ENCODE measurements at regions not wholly inside any gene's neighbourhood (a gene's known extent, or its start where the extent isn't known, plus 50 kb on each side); places are given as distances from the start of the nearest gene placed in this dataset.

DNA sequence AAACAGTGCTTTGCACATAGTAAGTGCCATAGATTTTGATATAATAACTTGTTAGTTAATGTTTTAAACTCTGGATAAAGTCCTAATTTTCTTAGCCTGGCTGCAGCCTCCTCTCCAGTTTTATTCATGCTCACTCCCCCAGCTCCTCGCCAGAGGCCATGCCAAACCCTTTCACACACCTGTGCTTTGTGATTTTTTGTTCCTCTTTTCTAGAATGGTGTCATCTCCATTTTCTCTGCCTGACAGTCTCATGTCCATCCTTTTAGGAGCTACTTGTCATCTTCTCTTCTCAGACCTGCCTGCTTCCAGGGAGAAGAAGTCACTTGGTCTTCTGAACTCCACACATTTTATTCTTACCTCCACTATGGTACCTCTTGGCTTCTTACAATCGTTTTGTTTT lies 55.8 kb upstream of the SPATA13 start:
- Histone ChIP-seq H3K36me3 (no peaks in the 10 kb centered on the region), H3K9me3 (no peaks in the 10 kb centered on the region), H3K27ac (no peak overlapping the region), H3K4me3 (no peak overlapping the region), H3K27me3 (no peaks in the 10 kb centered on the region), H3K4me1 (no peaks in the 10 kb centered on the region)
- ATAC-seq (no peak), DNase-seq (no peak)
- 65 to 81% (median 72%) methylated on average over 2 of the region's 2 CpGs for WGBS, 4 donors
- intact Hi-C loops (cut with DNase I) = no loop called here
- no peak for TF ChIP-seq POLR2A (IDR thresholded peaks at IDR 0.05)
- TF ChIP-seq, protein P1, sequence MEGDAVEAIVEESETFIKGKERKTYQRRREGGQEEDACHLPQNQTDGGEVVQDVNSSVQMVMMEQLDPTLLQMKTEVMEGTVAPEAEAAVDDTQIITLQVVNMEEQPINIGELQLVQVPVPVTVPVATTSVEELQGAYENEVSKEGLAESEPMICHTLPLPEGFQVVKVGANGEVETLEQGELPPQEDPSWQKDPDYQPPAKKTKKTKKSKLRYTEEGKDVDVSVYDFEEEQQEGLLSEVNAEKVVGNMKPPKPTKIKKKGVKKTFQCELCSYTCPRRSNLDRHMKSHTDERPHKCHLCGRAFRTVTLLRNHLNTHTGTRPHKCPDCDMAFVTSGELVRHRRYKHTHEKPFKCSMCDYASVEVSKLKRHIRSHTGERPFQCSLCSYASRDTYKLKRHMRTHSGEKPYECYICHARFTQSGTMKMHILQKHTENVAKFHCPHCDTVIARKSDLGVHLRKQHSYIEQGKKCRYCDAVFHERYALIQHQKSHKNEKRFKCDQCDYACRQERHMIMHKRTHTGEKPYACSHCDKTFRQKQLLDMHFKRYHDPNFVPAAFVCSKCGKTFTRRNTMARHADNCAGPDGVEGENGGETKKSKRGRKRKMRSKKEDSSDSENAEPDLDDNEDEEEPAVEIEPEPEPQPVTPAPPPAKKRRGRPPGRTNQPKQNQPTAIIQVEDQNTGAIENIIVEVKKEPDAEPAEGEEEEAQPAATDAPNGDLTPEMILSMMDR (IDR thresholded peaks at IDR 0.05) = no peak

DNA sequence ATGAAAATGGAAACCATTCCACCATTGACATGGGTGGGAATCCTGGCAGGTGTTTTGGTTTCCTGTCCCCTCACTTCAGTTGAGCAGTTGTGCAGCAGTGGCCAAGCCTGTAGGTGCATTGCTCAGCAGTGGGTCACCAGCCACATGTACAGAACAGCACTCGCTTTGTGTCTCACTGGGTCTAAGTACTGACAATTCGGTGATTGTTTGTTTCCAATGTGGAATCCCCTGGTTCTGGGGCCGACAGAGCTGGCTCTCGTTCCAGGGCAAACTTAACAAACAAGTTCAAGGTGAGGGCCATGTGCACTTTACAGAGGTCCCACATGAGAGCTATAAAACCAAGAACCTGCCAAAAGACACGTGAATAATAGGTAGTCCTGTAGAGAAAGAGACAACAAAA lies 54.1 kb upstream of the SPATA13 start:
- TF ChIP-seq, protein P1 (IDR thresholded peaks at IDR 0.05) = no peak
- no peak for TF ChIP-seq POLR2A (IDR thresholded peaks at IDR 0.05)
- DNase-seq (no peak), ATAC-seq (no peak)
- Histone ChIP-seq H3K4me3 (no peak overlapping the region), H3K36me3 (no peaks in the 10 kb centered on the region), H3K9me3 (no peaks in the 10 kb centered on the region), H3K27ac (no peak overlapping the region), H3K4me1 (no peaks in the 10 kb centered on the region), H3K27me3 (no peaks in the 10 kb centered on the region)
- intact Hi-C loops (cut with DNase I) = no loop called here
- whole genome bisulfite sequencing, 4 donors = 72 to 90% (median 84%) methylated on average over 5 of the region's 5 CpGs

DNA sequence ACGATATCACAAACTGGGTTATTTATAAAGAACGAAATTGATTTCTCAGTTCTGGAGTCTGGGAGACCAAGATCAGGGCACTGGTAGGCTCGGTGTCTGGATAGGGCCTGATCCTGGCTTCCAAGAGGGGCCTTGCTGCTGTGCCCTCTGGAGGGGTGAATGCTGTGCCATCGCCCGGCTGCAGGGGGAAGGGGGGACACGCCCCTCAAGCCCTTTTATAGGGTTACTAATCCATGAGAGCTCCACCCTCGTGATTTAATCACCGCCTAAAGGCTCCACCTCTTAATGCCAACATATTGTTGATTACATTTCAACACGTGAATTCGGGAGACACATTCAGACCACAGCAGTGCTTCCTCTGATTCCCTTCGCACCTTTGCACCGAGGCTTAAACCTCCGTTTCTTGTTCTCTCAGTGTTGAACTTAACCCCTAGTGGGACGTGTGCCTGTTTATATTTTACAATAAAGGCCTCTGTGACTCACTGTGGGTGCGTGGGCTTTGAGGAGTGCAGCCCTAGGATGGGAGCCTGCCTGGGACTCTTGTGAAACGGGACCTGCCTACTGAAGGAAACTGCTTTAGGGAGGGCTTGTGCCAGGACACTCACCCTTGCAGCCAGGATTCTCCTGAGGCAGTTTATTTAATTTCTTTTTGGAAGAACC lies 52.4 kb upstream of the SPATA13 start:
- intact Hi-C loops (cut with DNase I) = no loop called here
- ATAC-seq (no peak), DNase-seq (no peak)
- Histone ChIP-seq H3K9me3 (no peaks in the 10 kb centered on the region), H3K36me3 (no peaks in the 10 kb centered on the region), H3K27me3 (no peaks in the 10 kb centered on the region), H3K4me3 (no peak overlapping the region), H3K27ac (no peak overlapping the region), H3K4me1 (peaks cover 0 to 7% (median 0%) of the 10 kb centered on the region in 12 donors)
- TF ChIP-seq POLR2A (IDR thresholded peaks at IDR 0.05) = no peak
- TF ChIP-seq, protein P1 (IDR thresholded peaks at IDR 0.05) = no peak
- 77 to 83% (median 81%) methylated on average over 16 of the region's 16 CpGs for WGBS, 4 donors

DNA sequence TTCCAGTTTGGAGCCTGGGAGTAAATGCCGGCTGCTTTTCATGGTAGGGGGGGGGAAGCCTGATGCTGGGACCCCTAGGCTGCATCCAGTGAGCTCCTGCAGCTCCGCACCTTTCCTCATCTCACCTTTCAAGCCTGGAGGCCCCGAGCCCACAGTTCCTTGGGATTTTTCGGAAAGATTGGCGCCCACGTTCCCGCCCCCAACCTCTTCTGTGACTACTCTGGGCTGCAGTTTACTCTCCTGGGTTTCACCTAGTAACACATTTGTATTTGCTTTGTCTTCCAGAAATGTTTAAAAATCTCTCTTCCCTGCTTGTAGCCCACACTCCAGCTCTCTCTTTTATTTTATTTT lies 51.9 kb upstream of the SPATA13 start:
- DNase-seq = no peak
- H3K4me3 ChIP-seq = no peak overlapping the region
- no peaks in the 10 kb centered on the region for H3K9me3 ChIP-seq
- intact Hi-C loops (cut with DNase I) = no loop called here
- 93 to 96% (median 93%) methylated on average over 7 of the region's 7 CpGs for whole genome bisulfite sequencing, 4 donors
- H3K27ac ChIP-seq = no peak overlapping the region
- no peaks in the 10 kb centered on the region for H3K36me3 ChIP-seq
- ATAC-seq = no peak
- H3K4me1 ChIP-seq = peaks cover 0 to 7% (median 0%) of the 10 kb centered on the region in 12 donors
- TF ChIP-seq, protein P1 (IDR thresholded peaks at IDR 0.05) = no peak
- no peaks in the 10 kb centered on the region for H3K27me3 ChIP-seq

Measured in heart left ventricle (tissue), 16 donors.